ENCODE measurements at regions not wholly inside any gene's neighbourhood (a gene's known extent, or its start where the extent isn't known, plus 50 kb on each side); places are given as distances from the start of the nearest gene placed in this dataset.
"Not testable (repeated sequence)": the region's sequence is repeated elsewhere in the genome, so short reads cannot be mapped to it uniquely, and the experiment has no call there.

GRCh38 chr11:134941326-134941725 lies 529.3 kb upstream of the B3GAT1 start:
- no peak for DNase-seq (ENCODE audit: low read depth)
- CTCF ChIA-PET = interaction anchor here (0.9 kb wide), 1 partner anchor 9 kb away, joined by 4 read pairs; no protein-coding TSS in a partner anchor
- POLR2A ChIA-PET = no interaction called here
- H3K4me3 ChIP-seq (ENCODE audit: low read depth, low read length) = no peak overlapping the region
- no peaks in the 10 kb centered on the region for H3K36me3 ChIP-seq (ENCODE audit: control insufficient read depth, insufficient read depth, low read length)
- TF ChIP-seq CTCF (IDR thresholded peaks at IDR 0.05; ENCODE audit: insufficient read depth, low read depth, low read length) = no peak
- no peaks in the 10 kb centered on the region for H3K27me3 ChIP-seq (ENCODE audit: control insufficient read depth, insufficient read depth, low read length)

GRCh38 chr11:134940441-134941126 lies 528.5 kb upstream of the B3GAT1 start:
- TF ChIP-seq CTCF (IDR thresholded peaks at IDR 0.05; ENCODE audit: insufficient read depth, low read depth, low read length) = no peak
- ChIA-PET POLR2A (no interaction called here), CTCF (no interaction called here)
- DNase-seq (ENCODE audit: low read depth) = no peak
- Histone ChIP-seq H3K36me3 (ENCODE audit: control insufficient read depth, insufficient read depth, low read length) (no peaks in the 10 kb centered on the region), H3K4me3 (ENCODE audit: low read depth, low read length) (no peak overlapping the region), H3K27me3 (ENCODE audit: control insufficient read depth, insufficient read depth, low read length) (no peaks in the 10 kb centered on the region)

- POLR2A ChIA-PET = no interaction called here
- no peak for TF ChIP-seq CTCF (IDR thresholded peaks at IDR 0.05; ENCODE audit: insufficient read depth, low read depth, low read length)
- DNase-seq (ENCODE audit: low read depth) = no peak
- H3K27me3 ChIP-seq (ENCODE audit: control insufficient read depth, insufficient read depth, low read length) = no peaks in the 10 kb centered on the region
- H3K4me3 ChIP-seq (ENCODE audit: low read depth, low read length) = no peak overlapping the region
- no peaks in the 10 kb centered on the region for H3K36me3 ChIP-seq (ENCODE audit: control insufficient read depth, insufficient read depth, low read length)
- CTCF ChIA-PET = no interaction called here
These were observed 527.9 kb upstream of the B3GAT1 start for GRCh38 chr11:134939905-134940304.

- Histone ChIP-seq H3K4me3 (ENCODE audit: low read depth, low read length) (no peak overlapping the region), H3K36me3 (ENCODE audit: control insufficient read depth, insufficient read depth, low read length) (no peaks in the 10 kb centered on the region), H3K27me3 (ENCODE audit: control insufficient read depth, insufficient read depth, low read length) (no peaks in the 10 kb centered on the region)
- TF ChIP-seq CTCF (IDR thresholded peaks at IDR 0.05; ENCODE audit: insufficient read depth, low read depth, low read length) = no peak
- ChIA-PET CTCF (no interaction called here), POLR2A (no interaction called here)
- DNase-seq (ENCODE audit: low read depth) = no peak
These were observed 527.0 kb upstream of the B3GAT1 start for GRCh38 chr11:134939031-134939430.

- no peak for DNase-seq (ENCODE audit: low read depth)
- TF ChIP-seq CTCF (IDR thresholded peaks at IDR 0.05; ENCODE audit: insufficient read depth, low read depth, low read length) = no peak
- Histone ChIP-seq H3K36me3 (ENCODE audit: control insufficient read depth, insufficient read depth, low read length) (no peaks in the 10 kb centered on the region), H3K4me3 (ENCODE audit: low read depth, low read length) (no peak overlapping the region), H3K27me3 (ENCODE audit: control insufficient read depth, insufficient read depth, low read length) (no peaks in the 10 kb centered on the region)
- CTCF ChIA-PET = no interaction called here
- POLR2A ChIA-PET = no interaction called here
These were observed 526.2 kb upstream of the B3GAT1 start for GRCh38 chr11:134938212-134938611.

- H3K27me3 ChIP-seq (ENCODE audit: control insufficient read depth, insufficient read depth, low read length); POLR2A ChIA-PET; CTCF ChIA-PET; H3K4me3 ChIP-seq (ENCODE audit: low read depth, low read length); H3K36me3 ChIP-seq (ENCODE audit: control insufficient read depth, insufficient read depth, low read length); DNase-seq (ENCODE audit: low read depth): not testable (repeated sequence)
These were observed 525.2 kb upstream of the B3GAT1 start for GRCh38 chr11:134937193-134937592.

Data from BJ (cell line).